ENCODE measurements at regions not wholly inside any gene's neighbourhood (a gene's known extent, or its start where the extent isn't known, plus 50 kb on each side); places are given as distances from the start of the nearest gene placed in this dataset.

DNA sequence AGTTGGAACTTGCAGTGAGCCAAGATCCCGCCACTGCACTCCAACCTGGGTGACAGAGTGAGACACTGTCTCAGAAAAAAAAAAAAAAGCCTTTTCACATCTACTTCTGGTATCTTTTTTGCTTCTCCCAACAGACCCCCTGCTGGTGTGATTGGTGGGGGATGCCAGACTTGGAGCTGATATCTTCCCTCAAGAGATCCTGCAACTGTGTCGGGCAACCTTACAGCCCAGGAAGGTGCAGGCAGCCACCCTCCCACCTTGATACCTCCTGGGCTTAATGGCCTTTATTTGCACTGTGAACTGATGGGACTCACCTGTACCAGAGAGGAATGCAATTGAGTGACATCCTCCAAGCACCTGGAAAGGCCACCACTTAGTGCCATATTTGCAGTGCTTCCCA lies 142.3 kb downstream of the RGS9 start:
- H3K27ac ChIP-seq, result no peak overlapping the region
- no peak for DNase-seq (ENCODE audit: low read depth, low spot score)

DNA sequence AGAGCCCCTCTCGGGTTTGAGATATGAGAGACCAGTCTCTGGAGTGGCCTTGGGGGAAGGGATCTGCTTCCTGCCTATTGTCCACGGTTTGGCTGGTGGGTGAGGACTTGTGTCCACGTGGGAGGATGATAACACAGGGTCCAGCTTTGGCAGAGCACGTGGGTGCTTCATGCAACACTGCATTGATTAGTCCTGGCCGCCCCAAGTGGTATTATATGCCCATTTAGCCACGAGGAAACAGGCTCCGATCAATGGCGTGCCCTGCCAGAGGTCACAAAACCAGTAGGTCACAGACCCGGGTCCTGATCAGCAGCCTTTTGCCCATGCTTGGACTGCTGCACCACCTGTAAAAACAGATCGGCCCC lies 141.6 kb downstream of the RGS9 start:
- no peak overlapping the region for H3K27ac ChIP-seq

DNA sequence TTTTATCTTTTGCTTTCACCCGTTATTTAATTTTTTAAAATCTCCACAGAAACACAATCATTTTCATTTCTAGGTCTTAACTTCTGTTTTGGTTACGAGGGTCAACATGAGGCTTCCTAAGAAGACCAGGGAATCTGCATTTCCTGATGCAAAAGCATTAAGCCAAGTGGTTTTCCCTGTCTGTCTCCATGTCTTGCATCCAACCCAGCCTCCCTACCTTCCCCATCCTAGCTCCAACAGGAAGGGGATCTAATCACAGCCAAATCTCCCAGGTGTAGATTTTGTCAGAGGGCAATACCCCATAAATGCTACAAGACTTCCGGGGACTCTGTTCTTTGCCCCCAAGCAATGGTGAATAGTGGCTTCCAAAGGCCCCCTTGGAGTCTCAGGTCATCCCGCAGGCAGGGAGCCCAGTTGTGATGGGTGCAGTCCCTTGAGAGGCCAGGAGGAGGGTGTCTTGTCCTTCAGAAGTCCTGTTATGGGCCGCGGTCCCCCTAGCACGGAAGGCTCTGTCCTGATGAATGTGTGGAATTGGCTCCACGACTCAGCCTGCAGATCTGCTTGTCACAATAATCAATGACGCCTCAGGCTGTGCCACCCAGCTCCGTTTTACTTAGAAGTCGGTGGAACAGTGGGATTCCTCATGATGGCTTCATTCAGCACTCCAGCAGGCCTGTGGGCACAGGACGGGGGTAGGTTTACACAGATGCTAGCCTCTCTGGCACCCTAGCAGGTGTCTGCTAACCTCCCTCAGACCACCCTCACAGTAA lies 141.1 kb downstream of the RGS9 start:
- DNase-seq (ENCODE audit: low read depth, low spot score), result no peak
- no peak overlapping the region for H3K27ac ChIP-seq

More for the DNA sequence above, 141.6 kb downstream of the RGS9 start:
- DNase-seq (ENCODE audit: low read depth, low spot score), result no peak

DNA sequence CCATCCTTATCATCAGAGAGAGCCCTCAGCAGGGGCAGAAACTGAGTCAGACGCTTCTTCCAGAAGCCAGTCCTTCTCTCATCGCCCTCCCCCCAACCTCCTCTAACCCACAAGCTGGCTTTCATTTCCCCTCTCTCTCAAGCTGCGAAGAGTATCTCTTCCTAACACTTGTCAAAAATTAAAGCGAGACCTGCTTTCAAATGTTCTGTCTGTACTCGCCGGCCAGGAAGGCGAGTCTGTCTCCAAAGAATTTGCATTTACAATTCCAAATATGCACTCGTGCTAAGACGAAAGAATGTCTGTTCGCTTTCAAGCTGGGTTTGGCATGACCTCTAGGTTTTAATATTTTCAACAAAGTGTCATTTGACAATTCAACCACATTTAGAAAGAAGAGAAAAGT lies 140.4 kb downstream of the RGS9 start:
- H3K27ac ChIP-seq, result no peak overlapping the region
- no peak for DNase-seq (ENCODE audit: low read depth, low spot score)

Measured in epithelial cell of prostate (primary cell).